Activated CD8-positive, alpha-beta memory T cell treated with anti-CD3 and anti-CD28 coated beads for 36 hours (primary cell): ENCODE measurements at regions not wholly inside any gene's neighbourhood (a gene's known extent, or its start where the extent isn't known, plus 50 kb on each side); places are given as distances from the start of the nearest gene placed in this dataset.
"Not testable (repeated sequence)": the region's sequence is repeated elsewhere in the genome, so short reads cannot be mapped to it uniquely, and the experiment has no call there.

Experiments used
- CTCF ChIA-PET: fragments of 350-600 bp; sonication (Branson Sonifier 250); formaldehyde crosslinking; loops from one replicate; lab custom pipeline; 2021; ENCODE audit warnings: antibody characterized with exemption; lab: Charles Lee
- POLR2A ChIA-PET: fragments of 350-600 bp; sonication (Branson Sonifier 250); formaldehyde crosslinking; loops from one replicate; lab custom pipeline; 2021; ENCODE audit warnings: antibody characterized with exemption; lab: Charles Lee

- ChIA-PET POLR2A (no interaction called here), CTCF (no interaction called here)
These were observed 448.5 kb upstream of the GRAMD2B start for GRCh38 chr5:125974679-125975078.

GRCh38 chr5:125976421-125977000 lies 446.7 kb upstream of the GRAMD2B start:
- ChIA-PET POLR2A (no interaction called here), CTCF (no interaction called here)

GRCh38 chr5:125978015-125978414 lies 445.2 kb upstream of the GRAMD2B start:
- POLR2A ChIA-PET: no interaction called here
- CTCF ChIA-PET: no interaction called here

- ChIA-PET CTCF (no interaction called here), POLR2A (no interaction called here)
These were observed 443.6 kb upstream of the GRAMD2B start for GRCh38 chr5:125979636-125980035.

GRCh38 chr5:125981016-125981415 lies 442.2 kb upstream of the GRAMD2B start:
- ChIA-PET CTCF (no interaction called here), POLR2A (no interaction called here)

GRCh38 chr5:125987677-125988255 lies 435.4 kb upstream of the GRAMD2B start:
- POLR2A ChIA-PET: no interaction called here
- CTCF ChIA-PET: no interaction called here

GRCh38 chr5:125992050-125992449 lies 431.2 kb upstream of the GRAMD2B start:
- CTCF ChIA-PET: no interaction called here
- POLR2A ChIA-PET: no interaction called here

GRCh38 chr5:125999271-126000030 lies 423.8 kb upstream of the GRAMD2B start:
- POLR2A ChIA-PET, CTCF ChIA-PET: not testable (repeated sequence)

GRCh38 chr5:126000507-126000906 lies 422.7 kb upstream of the GRAMD2B start:
- POLR2A ChIA-PET: no interaction called here
- CTCF ChIA-PET: no interaction called here

- ChIA-PET CTCF (no interaction called here), POLR2A (no interaction called here)
These were observed 420.8 kb upstream of the GRAMD2B start for GRCh38 chr5:126002222-126002897.

- ChIA-PET CTCF (no interaction called here), POLR2A (no interaction called here)
These were observed 419.9 kb upstream of the GRAMD2B start for GRCh38 chr5:126003309-126003708.

- ChIA-PET POLR2A (no interaction called here), CTCF (no interaction called here)
These were observed 418.6 kb upstream of the GRAMD2B start for GRCh38 chr5:126004636-126005035.

GRCh38 chr5:126007841-126008240 lies 415.4 kb upstream of the GRAMD2B start:
- ChIA-PET POLR2A (no interaction called here), CTCF (no interaction called here)

- CTCF ChIA-PET: no interaction called here
These were observed 413.6 kb upstream of the GRAMD2B start for GRCh38 chr5:126009566-126009965.

GRCh38 chr5:126011526-126011925 lies 411.7 kb upstream of the GRAMD2B start:
- CTCF ChIA-PET, POLR2A ChIA-PET: not testable (repeated sequence)

More at GRCh38 chr5:126009566-126009965, 413.6 kb upstream of the GRAMD2B start:
- POLR2A ChIA-PET: no interaction called here

GRCh38 chr5:126014676-126015075 lies 408.5 kb upstream of the GRAMD2B start:
- POLR2A ChIA-PET: no interaction called here
- CTCF ChIA-PET: no interaction called here

- ChIA-PET CTCF (no interaction called here), POLR2A (no interaction called here)
These were observed 407.7 kb upstream of the GRAMD2B start for GRCh38 chr5:126015235-126016181.

- ChIA-PET CTCF (no interaction called here), POLR2A (no interaction called here)
These were observed 407.0 kb upstream of the GRAMD2B start for GRCh38 chr5:126016256-126016655.

GRCh38 chr5:126017096-126017495 lies 406.1 kb upstream of the GRAMD2B start:
- CTCF ChIA-PET: no interaction called here
- POLR2A ChIA-PET: no interaction called here
